IPS-18c (cell line): ENCODE measurements at regions not wholly inside any gene's neighbourhood (a gene's known extent, or its start where the extent isn't known, plus 50 kb on each side); places are given as distances from the start of the nearest gene placed in this dataset.
"Not testable (repeated sequence)": the region's sequence is repeated elsewhere in the genome, so short reads cannot be mapped to it uniquely, and the experiment has no call there.

Experiments used
- H3K4me3 ChIP-seq: 2 replicates; pipeline ENCODE4 v1.7.0; 2013; ENCODE audit warnings: low read depth, mild to moderate bottlenecking, low read length, moderate library complexity; ENCODE audit not compliant: insufficient read depth
- H3K9me3 ChIP-seq: one replicate; pipeline ENCODE4 v1.6.1; 2013; ENCODE audit warnings: mild to moderate bottlenecking, low read length, moderate library complexity; ENCODE audit not compliant: control insufficient read depth, insufficient read depth

GRCh38 chr15:62297933-62298332 is 132.8 kb upstream of the C2CD4B start:
- H3K9me3 ChIP-seq: no peaks in the 10 kb centered on the region

DNA sequence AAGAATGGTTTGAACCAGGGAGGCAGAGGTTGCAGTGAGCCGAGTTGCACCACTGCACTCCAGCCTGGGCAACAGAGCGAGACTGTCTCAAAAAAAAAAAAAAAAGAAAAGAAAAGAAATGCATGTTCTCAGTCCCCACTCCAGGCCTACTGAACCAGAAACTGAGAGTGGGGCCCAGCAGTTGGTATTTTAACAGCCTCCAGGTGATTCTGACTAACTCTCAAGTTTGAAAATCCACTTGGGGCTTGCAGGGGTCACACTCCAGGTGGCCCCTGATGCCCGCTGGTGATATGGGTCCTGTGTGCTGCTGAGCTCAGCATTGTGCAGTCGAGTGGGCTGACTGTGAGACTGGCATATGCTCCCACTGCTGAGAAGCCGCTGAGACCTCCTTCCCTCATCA is 133.7 kb upstream of the C2CD4B start:
- Histone ChIP-seq H3K9me3 (no peaks in the 10 kb centered on the region), H3K4me3 (no peak overlapping the region)

More at GRCh38 chr15:62297933-62298332, 132.8 kb upstream of the C2CD4B start:
- H3K4me3 ChIP-seq: no peak overlapping the region

GRCh38 chr15:62299541-62299940 is 134.5 kb upstream of the C2CD4B start:
- no peaks in the 10 kb centered on the region for H3K9me3 ChIP-seq
- H3K4me3 ChIP-seq: no peak overlapping the region

DNA sequence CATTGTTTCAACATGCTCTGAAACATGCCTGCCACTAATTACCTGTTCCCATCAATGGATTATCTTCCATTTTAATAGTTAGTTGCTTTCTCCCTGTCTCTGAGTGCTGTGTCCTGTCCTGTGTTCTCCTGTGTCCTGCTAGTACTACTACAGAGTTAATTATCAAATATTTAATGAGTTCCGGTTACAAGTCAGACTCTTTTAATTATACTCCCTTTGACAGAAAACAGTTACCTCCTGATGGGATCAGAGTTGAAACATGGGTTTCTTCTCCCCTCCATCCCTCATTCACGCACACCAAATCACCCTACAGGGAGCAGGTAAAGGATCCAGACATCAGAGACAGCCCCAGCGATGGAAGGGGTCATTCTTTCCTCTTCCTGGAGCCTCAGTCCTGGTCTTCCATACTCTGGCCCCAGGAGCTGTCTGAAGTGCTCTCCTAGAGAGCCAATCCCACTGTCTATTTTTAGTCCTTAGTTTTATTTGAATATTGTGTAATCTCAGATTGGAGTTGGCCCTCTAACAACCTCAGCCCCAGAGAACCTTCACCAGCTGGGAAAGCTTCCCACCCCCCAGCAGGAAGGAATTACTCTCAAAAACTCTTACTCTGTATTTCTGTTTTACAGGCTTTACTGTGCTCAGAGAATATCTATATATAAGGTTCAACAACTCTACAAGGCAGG is 137.0 kb upstream of the C2CD4B start:
- no peak overlapping the region for H3K4me3 ChIP-seq

DNA sequence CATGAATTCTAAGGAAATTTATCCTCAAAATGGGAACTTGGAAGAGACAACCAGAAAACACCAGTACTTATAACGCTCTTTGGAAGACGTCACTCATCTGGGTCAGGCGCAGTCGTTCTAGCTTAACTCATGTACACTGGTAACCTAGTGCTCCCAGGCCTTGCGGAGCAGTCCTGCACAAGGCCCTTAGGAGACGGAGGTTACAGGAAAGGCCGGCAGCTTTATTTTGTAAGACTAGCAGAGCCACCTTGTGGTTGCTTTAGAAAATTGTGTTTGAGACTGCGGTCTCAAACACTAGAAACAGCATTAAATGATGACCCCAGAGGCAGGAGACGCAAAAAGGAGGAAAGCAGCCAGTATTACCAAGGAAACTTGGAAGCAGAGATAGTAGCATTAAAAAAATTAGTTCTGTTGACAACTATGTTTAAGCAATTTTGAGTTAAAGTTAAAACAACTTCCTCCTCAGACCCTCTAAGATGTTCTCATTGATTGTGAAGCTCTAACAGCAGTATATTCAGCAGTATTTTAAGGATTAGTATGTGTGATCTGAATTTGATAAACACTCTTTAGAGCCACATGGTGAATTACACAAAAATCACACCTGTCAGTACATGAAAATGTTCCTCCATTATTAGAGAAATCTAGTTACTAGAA is 141.9 kb upstream of the C2CD4B start:
- Histone ChIP-seq H3K9me3 (no peaks in the 10 kb centered on the region), H3K4me3 (no peak overlapping the region)

More for the DNA sequence above, 137.0 kb upstream of the C2CD4B start:
- no peaks in the 10 kb centered on the region for H3K9me3 ChIP-seq

DNA sequence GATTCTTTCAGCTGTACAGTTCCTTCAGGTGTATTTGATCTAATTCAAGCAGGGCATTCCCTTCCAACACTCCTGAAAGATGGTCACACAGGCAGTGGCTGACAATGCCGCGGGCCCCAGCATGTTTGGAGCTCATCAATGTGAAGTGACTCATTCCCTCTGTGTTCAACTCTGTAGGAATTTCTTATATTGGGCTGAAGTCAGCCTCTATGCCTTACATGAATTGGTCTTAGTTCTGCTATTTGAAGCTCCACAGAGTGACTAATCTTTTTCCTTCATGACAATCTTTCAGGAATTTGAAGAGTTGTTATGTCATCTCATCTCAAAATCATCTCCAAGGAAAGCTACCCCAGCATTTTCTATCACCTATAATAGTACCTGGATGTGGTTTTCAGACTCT is 142.5 kb upstream of the C2CD4B start:
- H3K4me3 ChIP-seq: no peak overlapping the region
- no peaks in the 10 kb centered on the region for H3K9me3 ChIP-seq

DNA sequence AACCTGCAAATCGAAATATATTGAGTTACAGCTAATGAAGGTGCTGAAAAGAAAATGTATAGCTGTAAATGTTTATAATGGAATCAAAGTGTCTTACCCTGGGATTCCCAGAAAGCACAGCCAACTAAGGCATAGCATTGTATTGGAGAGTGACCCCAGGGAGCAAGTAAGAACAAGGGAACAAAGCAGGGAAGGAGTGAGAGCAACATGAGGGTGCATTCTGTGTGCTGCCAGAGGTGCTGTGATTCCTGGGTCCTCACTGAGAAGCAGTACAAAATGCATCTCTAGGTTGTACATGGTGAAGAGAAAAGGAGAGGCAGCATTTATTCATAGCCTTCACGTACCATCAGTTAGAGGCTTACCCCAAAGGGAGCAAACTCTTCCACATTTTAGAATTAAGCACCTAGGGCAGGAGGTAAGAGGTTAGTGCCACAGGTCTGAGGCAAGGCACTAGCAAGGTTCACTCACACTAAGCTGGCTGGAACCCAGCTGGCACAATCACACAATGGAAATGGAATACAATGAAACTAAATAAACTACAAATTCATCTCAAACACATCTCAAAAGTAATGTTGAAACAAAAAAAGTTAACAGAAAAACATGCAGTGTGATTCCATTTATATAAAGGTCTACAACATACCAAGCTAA is 151.5 kb upstream of the C2CD4B start:
- no peak overlapping the region for H3K4me3 ChIP-seq
- H3K9me3 ChIP-seq: no peaks in the 10 kb centered on the region

- no peaks in the 10 kb centered on the region for H3K9me3 ChIP-seq
- H3K4me3 ChIP-seq: no peak overlapping the region
Observed at GRCh38 chr15:62320259-62320658, 155.2 kb upstream of the C2CD4B start.

DNA sequence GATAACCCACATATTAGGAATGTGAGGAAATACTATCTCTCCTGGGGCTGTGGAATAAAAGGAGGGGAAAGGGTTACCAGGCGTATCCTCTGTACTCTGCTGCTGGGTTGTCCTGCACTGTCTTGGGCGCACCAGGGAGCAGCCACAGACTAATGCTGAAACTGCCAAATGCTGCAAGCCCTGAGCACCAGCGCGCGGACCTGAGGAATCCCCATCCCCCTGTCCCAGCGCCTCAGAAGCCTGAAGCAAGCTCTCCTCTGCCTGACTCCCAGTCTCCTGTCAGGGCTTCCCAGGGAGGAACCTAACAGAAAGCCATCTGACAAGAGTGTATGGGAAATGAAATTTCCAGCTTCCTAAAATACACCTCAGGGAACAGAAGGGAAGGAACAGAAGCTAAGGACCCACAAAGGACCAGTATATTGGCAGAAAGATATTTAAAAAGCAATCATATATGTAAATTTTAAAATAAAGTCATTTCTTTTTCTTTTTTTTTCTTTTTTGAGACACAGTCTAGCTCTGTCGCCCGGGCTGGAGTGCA is 158.3 kb upstream of the C2CD4B start:
- Histone ChIP-seq H3K4me3 (no peak overlapping the region), H3K9me3 (no peaks in the 10 kb centered on the region)

GRCh38 chr15:62324382-62324781 is 159.3 kb upstream of the C2CD4B start:
- H3K9me3 ChIP-seq: no peaks in the 10 kb centered on the region
- H3K4me3 ChIP-seq: no peak overlapping the region

DNA sequence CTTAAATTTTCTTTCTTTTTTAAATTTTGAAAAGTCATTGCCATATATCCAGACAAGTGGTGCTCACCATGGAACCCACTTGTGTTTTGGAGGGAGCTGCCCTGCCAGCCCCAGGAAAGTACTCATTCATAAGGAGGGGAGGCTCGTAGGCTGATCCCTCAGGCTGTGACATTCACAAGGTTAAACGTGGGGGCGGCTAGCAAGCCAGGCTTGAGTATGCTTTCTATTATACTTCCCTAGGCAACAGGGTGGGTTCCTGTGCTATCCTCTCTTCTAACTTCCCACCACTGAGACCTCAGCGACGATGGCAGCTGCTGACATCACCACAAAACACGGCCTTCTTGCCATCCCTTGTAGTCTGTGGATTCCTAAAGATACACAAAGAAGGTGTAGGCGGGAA is 160.5 kb upstream of the C2CD4B start:
- H3K9me3 ChIP-seq: no peaks in the 10 kb centered on the region
- H3K4me3 ChIP-seq: no peak overlapping the region

- H3K4me3 ChIP-seq: no peak overlapping the region
- no peaks in the 10 kb centered on the region for H3K9me3 ChIP-seq
Observed at GRCh38 chr15:62326460-62327011, 161.5 kb upstream of the C2CD4B start.

DNA sequence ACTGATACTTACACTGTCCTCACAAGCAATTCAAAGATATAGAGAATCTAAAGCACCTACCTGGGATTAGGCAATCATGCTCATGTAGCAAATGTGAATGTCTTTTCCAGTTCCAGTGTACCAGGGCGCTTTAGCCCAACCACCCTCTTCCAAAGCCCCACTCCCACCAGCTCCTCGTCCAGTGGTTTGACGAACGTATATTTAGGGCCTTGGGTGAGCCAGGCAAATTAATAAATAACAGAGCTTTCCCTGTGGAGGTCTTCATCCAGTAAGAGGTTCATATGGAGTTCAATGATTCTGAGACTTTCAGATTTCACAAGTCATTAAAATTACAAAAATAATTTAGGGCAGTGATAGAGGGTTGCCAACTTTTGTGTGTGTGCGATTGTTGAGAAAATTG is 162.3 kb upstream of the C2CD4B start:
- Histone ChIP-seq H3K4me3 (no peak overlapping the region), H3K9me3 (no peaks in the 10 kb centered on the region)

DNA sequence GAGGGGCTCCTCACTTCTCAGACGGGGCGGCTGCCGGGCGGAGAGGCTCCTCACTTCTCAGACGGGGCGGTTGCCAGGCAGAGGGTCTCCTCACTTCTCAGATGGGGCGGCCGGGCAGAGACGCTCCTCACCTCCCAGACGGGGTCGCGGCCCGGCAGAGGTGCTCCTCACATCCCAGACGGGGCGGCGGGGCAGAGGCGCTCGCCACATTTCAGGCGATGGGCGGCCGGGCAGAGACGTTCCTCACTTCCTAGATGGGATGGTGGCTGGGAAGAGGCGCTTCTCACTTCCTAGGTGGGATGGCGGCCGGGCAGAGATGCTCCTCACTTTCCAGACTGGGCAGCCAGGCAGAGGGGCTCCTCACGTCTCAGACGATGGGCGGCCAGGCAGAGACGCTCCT is 167.4 kb upstream of the C2CD4B start:
- H3K4me3 ChIP-seq, H3K9me3 ChIP-seq: not testable (repeated sequence)

DNA sequence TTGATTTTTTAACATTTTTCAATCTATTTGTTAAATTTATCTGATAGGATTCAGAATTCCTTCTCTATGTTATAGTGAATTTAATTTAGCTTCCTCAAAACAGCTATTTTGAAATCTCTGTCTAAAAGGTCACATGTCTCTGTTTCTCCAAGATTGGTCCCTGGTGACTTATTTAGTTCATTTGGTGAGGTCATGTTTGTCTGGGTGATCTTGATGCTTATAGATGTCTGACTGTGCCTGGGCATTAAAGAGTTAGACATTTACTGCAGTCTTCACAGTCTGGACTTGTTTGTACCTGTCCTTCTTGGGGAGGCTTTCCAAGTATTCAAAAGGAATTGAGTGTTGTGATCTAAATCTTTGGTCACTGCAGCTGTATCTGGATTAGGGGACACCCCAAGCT is 169.5 kb upstream of the C2CD4B start:
- no peaks in the 10 kb centered on the region for H3K9me3 ChIP-seq

DNA sequence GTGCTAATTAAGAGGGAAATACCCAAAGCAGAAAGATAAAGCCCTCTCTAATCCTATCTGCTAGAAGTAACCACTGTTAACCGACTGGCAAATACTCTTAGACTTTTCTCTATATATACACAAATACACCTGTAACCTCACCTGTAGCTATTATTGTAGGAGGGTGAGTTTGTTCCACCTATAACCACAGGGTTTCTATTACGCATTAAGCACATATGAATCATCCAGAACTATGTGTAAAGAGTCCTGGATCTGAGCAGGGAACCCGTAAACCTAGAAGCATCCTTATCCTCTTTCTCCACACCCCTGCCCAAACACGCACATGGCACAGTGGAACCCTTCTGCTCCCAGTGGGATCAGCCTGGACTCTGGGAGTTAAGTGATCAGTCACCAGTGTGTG is 172.8 kb upstream of the C2CD4B start:
- H3K4me3 ChIP-seq: no peak overlapping the region
- H3K9me3 ChIP-seq: no peaks in the 10 kb centered on the region

More for the DNA sequence above, 169.5 kb upstream of the C2CD4B start:
- no peak overlapping the region for H3K4me3 ChIP-seq

- Histone ChIP-seq H3K4me3 (no peak overlapping the region), H3K9me3 (no peaks in the 10 kb centered on the region)
Observed at GRCh38 chr15:62338497-62338896, 173.4 kb upstream of the C2CD4B start.

DNA sequence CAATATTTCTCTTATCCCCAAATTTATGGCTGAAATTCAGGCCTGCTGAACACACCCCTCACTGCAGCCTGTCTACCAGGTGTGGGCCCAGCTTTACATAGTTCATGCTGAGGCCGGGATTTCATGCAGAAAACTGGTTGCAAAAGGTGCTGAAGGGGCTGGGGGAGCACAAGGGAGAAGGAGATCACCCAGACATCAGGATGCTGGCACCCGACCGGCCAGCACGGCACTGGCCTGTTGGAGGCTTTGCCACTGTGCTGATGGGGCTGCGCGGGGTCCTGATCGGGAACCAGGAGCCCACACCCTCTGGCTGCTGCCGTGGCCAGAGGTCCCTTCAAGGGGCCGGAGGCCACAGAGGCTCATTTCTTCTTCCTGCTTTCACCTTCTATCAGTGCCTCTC is 177.9 kb upstream of the C2CD4B start:
- no peaks in the 10 kb centered on the region for H3K9me3 ChIP-seq
- H3K4me3 ChIP-seq: no peak overlapping the region
